PC-9 (cell line): ENCODE measurements at regions not wholly inside any gene's neighbourhood (a gene's known extent, or its start where the extent isn't known, plus 50 kb on each side); places are given as distances from the start of the nearest gene placed in this dataset.

Experiments
- EZH2 ChIP-seq: fragments of 200-600 bp; sonication (generic); IDR thresholded peaks from 2 replicates; pipeline ENCODE4 v1.8.0; 2017; ENCODE audit warnings: antibody characterized with exemption, low read depth
- TF ChIP-seq, protein P1 (sequence below): fragments of 200-600 bp; sonication (generic); conservative IDR thresholded peaks from 2 replicates; pipeline ENCODE4 v1.6.1; 2017; ENCODE audit warnings: mixed run types, antibody characterized with exemption, mild to moderate bottlenecking, moderate library complexity

GRCh38 chr18:51371929-51372328 is 174.4 kb upstream of the MEX3C start:
- TF ChIP-seq EZH2, result no peak
- TF ChIP-seq, protein P1, sequence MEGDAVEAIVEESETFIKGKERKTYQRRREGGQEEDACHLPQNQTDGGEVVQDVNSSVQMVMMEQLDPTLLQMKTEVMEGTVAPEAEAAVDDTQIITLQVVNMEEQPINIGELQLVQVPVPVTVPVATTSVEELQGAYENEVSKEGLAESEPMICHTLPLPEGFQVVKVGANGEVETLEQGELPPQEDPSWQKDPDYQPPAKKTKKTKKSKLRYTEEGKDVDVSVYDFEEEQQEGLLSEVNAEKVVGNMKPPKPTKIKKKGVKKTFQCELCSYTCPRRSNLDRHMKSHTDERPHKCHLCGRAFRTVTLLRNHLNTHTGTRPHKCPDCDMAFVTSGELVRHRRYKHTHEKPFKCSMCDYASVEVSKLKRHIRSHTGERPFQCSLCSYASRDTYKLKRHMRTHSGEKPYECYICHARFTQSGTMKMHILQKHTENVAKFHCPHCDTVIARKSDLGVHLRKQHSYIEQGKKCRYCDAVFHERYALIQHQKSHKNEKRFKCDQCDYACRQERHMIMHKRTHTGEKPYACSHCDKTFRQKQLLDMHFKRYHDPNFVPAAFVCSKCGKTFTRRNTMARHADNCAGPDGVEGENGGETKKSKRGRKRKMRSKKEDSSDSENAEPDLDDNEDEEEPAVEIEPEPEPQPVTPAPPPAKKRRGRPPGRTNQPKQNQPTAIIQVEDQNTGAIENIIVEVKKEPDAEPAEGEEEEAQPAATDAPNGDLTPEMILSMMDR, result no peak
